G401 (cell line): ENCODE measurements at regions not wholly inside any gene's neighbourhood (a gene's known extent, or its start where the extent isn't known, plus 50 kb on each side); places are given as distances from the start of the nearest gene placed in this dataset.

Source experiments
- DNase-seq: peaks from one replicate; pipeline ENCODE4 v3.0.0-alpha.2; 2015; ENCODE audit warnings: low spot score
- in situ Hi-C: cut with HindIII; loops from 2 replicates; pipeline ENCODE4 v1.10.0; 2016; ENCODE audit warnings: low sequenced_read_pairs, mixed read lengths

GRCh38 chr1:82215056-82215852, 414.5 kb downstream of the ADGRL2 start:
- no peak for DNase-seq
- in situ Hi-C loops = no loop called here

- DNase-seq = no peak
- in situ Hi-C loops = no loop called here
These were observed 413.9 kb downstream of the ADGRL2 start for GRCh38 chr1:82214606-82215005.

GRCh38 chr1:82197606-82198005, 396.9 kb downstream of the ADGRL2 start:
- DNase-seq = no peak
- in situ Hi-C loops = no loop called here

GRCh38 chr1:82195245-82195644, 394.5 kb downstream of the ADGRL2 start:
- DNase-seq = no peak
- in situ Hi-C loops = no loop called here

GRCh38 chr1:82185084-82185483, 384.4 kb downstream of the ADGRL2 start:
- in situ Hi-C loops = no loop called here
- DNase-seq = no peak

GRCh38 chr1:82181846-82182245, 381.1 kb downstream of the ADGRL2 start:
- in situ Hi-C loops = no loop called here
- no peak for DNase-seq

- DNase-seq = no peak
- in situ Hi-C loops = no loop called here
These were observed 378.4 kb downstream of the ADGRL2 start for GRCh38 chr1:82179131-82179530.

GRCh38 chr1:82177192-82177591, 376.5 kb downstream of the ADGRL2 start:
- in situ Hi-C loops = no loop called here
- DNase-seq = no peak

GRCh38 chr1:82171955-82172354, 371.2 kb downstream of the ADGRL2 start:
- DNase-seq = no peak
- in situ Hi-C loops = no loop called here

- no peak for DNase-seq
- in situ Hi-C loops = no loop called here
These were observed 367.7 kb downstream of the ADGRL2 start for GRCh38 chr1:82168482-82168881.

GRCh38 chr1:82165304-82165703, 364.6 kb downstream of the ADGRL2 start:
- DNase-seq = no peak
- in situ Hi-C loops = no loop called here

GRCh38 chr1:82162486-82163420, 362.0 kb downstream of the ADGRL2 start:
- in situ Hi-C loops = no loop called here
- no peak for DNase-seq

- in situ Hi-C loops = no loop called here
- no peak for DNase-seq
These were observed 361.0 kb downstream of the ADGRL2 start for GRCh38 chr1:82161700-82162141.

- DNase-seq = no peak
- in situ Hi-C loops = no loop called here
These were observed 360.2 kb downstream of the ADGRL2 start for GRCh38 chr1:82160903-82161302.

GRCh38 chr1:82160036-82160435, 359.3 kb downstream of the ADGRL2 start:
- no peak for DNase-seq
- in situ Hi-C loops = no loop called here

- in situ Hi-C loops = no loop called here
- no peak for DNase-seq
These were observed 358.2 kb downstream of the ADGRL2 start for GRCh38 chr1:82158981-82159380.

GRCh38 chr1:82154219-82154970, 353.7 kb downstream of the ADGRL2 start:
- no peak for DNase-seq
- in situ Hi-C loops = no loop called here

- in situ Hi-C loops = no loop called here
These were observed 353.0 kb downstream of the ADGRL2 start for GRCh38 chr1:82153752-82154151.

GRCh38 chr1:82153272-82153629, 352.5 kb downstream of the ADGRL2 start:
- DNase-seq = no peak
- in situ Hi-C loops = no loop called here

More at GRCh38 chr1:82153752-82154151, 353.0 kb downstream of the ADGRL2 start:
- no peak for DNase-seq
